NCI-H748 treated with DMSO at 0.1 percent for 48 hours (cell line): ENCODE measurements at regions not wholly inside any gene's neighbourhood (a gene's known extent, or its start where the extent isn't known, plus 50 kb on each side); places are given as distances from the start of the nearest gene placed in this dataset.

Experiments used
- DNase-seq: peaks from one replicate; lab custom pipeline; 2025; lab: John Stamatoyannopoulos, UW

DNA sequence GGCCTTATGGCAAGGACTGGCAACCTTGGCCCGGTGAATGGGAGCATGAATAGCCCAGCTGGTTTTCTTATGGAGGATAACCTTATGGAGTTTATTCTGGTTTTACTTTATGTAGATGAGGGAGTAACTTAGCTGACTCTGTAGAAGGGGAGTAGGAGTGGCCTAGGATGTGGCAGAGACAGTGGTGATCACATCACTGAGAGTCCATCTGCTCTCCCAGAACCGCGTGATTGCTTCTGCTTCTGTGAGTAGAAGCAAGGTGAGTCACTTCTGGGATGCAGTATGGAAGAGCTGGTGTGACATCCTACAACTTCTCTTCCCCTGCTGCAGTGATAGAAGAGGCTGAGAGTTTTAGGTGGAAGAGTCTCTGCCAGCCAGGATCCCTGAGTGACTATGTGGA is 129.2 kb downstream of the RPS24 start:
- DNase-seq = no peak

DNA sequence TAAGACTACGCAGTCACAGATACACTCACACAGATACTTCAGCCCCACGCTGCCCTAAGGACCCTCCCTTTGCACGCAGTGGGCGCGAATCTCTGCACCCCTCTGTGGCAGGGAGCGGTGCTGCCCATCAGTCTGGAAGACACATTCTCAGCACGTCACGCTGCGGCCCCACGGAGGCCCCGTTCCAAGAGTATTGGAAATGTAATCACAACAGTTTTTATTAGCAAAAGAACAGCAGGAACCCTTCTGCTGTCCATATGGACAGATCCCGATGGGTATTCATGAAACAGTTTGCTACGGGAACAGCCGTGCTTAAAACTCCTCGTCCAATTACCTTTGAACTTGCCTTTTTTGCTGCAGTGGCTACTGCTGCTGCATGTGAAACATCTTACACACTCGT is 131.0 kb downstream of the RPS24 start:
- DNase-seq = no peak

DNA sequence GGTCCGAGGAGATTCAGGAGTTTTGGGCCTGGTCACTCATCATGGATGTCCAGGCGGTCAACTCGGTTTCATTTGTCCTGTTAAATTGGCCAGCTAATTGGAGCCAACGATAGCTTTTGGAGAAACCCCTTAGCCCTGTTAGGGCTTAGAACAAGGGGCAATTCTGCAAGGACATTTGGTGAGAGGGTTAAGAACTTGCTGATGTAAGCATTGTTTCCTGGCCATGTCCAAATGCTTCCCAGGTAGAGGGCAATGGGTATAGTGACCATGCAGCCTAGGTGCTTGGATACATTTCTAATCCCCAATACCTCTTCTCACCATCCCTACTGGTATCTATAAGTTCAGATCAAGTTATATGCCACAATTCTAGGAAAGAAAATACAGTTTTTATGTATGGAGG is 131.5 kb downstream of the RPS24 start:
- no peak for DNase-seq

DNA sequence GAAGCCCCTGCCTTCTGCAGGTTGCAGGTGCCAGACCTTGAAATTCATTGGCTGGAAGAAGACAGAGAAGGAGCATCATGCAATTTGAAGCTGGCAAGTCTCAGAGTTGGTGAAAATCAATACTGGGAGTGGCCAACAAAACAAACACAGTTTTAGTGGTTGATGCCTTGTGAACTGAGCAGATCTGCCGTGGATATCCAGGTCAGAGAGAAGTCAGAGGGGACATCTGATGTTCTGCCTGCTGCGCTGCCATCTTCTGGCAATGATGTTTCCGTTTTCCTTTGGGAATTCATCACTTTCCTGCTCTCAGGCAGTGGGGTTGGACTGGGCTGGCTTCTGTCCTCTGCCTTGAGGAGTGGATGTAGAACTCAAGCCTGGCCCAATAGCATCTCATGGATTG is 132.0 kb downstream of the RPS24 start:
- DNase-seq = peak; percentile 35

DNA sequence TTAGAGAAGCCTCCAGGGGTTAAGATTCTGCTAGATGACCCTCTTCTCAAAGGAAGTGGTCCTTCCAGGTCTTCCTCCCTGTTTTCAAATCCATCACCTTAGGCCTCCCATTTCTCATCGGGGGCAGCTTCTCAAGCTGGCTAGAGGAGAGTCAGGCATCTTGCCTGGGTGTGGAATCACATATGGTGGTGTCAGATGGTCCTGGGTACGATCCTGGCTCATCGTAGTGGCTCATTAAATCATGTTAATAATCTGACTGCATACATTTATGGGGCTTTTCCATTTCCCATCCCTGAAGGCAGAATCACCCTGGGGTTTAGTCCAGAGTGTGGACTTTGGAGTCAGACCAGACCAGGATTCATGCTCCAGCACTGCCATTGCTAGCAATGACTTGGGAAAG is 132.6 kb downstream of the RPS24 start:
- no peak for DNase-seq

DNA sequence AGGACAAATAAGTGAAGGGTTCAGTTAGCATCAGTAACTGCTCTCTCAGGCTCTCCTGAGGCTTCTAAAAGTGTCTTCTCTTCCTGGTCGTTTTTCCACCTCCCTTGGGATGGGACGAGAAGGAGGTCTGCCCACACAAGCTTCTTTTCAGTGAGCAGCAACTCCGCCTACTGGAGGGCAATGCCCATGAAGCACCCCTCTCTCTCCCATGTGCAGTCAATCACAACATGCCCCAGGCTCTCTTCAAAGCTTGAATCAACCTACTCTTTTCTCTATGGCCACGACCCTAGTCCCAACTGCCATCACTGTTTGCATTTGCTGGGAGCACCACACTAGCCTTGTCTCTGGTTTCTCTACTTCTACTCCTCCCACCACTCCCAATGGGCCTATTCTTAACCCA is 135.6 kb downstream of the RPS24 start:
- DNase-seq = no peak

DNA sequence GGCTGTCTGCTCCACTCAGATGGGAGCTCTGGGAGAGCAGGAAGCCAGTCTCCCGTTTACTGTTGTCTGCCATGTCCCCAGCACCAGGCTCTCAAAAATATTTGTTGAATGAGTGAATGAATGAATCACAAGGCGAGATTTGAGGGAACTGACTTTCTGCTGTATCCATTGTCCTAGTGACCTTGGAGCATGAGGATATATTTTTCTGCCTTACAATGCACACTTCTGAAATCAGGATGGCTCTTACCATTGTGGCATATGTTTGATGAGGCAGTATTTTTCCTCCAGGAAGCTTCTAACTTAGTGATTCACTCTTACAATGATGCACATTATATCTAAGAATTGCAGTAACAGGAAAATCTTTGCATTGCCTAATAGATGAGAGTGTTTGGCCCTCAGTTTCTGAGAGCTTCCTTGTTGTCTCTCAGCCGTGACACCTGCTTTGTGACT is 136.4 kb downstream of the RPS24 start:
- no peak for DNase-seq

DNA sequence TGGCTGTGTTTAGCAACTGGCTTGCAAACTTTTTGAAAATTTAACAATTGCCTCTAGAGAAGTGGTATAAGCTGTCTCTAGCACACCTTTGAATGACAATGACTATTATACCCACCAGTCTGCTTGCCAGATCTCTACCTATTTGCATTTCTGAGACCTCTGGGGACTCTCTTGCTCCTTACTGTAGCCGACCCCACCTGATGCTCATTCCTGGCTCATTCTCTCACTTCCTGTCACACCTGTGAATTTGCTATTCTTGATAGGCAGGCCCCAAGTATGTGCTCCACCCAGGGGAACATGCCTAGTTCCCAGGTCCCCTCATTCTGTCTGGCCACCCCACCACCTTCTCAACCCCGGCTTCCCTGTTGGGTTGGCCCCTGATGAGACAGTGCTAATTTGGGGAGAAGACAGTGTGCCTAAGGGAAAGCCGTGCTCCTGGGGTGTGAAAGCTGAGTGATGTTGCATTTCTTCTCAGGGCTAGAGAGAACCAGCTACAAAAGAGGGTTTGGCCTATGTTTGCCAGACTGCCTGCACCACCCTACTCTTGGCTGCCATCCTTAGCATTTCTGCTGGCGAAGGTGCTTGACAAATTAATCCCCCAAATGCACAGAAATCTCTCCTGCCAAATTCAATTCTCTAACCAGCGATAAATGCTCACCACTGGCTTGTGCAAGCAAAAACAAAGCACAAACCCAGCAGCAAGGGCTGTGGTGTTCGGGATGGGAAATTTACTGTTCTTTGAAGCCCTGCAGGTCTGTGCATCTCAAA is 138.2 kb downstream of the RPS24 start:
- no peak for DNase-seq

DNA sequence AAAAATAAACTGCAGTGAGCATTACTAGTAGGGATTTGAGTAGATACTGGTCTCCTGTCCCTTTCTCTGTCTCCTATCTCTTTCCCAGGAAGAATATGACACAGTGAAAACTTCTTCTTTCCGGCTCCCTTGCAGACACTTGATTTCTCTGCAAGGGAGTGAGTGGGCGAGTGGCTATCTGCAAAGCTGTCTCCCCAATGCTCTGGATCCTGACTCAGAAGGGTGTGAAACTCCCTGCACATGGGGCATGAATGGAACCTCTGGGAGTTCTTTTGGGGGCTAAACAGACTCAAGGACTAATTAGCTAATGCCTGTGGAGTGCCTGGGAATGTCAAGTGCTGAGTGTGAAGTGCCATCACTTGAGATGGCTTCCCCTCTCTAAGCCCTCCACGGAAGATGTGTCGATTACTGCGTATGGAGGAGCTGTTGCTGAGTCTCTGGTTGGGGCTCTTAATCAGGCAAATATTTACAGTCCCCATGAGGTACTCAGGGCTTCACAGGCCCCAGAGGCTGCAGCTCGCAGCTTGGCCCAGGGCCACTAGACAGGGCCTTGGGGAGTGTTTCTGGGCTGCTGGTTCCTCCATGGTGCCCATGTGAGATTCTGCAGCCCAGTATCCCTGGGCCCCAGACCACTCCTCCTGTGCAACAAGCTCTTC is 139.8 kb downstream of the RPS24 start:
- DNase-seq = no peak

DNA sequence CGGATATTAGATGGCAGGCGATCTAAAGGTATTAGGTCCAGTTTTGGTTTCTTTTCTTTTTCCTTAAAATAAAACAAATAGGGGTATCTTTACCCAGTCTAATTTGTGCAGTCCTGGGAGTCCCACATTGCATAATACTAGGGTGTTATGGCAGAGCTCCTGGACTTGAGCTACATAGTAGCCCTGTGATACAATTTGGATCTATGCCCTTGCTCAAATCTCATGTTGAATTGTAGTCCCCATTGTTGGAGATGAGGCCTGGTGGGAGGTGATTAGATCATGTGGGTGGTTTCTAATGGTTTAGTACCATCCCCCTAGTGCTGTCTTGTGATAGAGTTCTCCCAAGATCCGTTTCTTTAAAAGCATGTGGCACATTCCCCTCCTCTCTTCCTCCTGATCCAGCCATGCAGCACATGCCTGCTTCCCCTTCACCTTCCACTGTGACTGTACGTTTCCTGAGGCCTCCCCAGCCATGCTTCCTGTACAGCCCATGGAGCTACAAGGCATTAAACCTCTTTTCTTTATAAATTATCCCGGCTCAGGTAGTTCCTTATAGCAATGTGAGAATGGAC is 141.9 kb downstream of the RPS24 start:
- no peak for DNase-seq

DNA sequence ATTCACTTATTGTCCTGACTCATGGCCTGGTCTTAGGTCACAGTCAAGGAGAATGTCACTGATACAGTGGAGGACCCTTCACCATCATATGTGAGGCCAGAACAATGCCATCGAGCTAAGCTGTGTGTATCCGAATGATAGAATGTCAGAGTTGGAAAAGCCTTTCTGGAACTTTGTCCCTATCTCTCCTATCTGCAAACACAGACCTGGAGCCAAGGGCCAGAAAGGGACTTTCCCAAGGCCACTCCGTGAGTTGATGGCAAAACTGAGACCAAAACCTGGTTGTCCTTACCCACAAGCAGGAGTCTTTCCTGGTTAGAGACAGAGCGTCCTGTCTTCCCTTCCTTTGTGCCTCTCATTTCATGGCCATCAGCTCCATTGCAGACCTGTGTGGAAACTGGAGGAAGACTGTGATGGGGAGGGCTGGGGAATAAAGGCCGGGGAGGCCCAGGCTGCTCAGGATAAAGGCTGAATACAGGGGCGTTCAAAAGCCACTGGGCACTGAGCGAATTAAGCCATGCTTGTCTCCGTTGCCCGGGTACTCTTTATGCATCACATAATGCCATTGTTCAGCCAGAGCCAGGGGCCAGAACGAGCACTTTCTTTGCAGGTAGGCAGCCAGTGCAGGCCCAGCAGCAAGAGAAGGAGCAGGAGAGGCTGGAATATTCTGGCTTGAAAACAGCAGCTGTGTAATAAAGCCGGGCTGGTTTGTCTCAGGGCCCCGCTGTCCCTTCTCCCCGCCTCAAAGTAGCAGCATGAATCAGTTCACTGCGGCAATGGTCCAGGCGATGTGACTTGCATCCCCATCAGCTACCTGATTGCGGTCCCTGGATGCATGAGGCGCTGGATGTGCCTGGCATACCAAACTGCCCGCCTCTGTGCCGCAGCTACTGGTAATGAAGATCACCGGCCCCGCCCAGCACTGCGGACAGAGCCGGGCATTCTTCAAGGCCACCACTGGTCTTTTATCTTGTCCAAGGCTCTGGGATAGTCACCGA is 143.0 kb downstream of the RPS24 start:
- no peak for DNase-seq

DNA sequence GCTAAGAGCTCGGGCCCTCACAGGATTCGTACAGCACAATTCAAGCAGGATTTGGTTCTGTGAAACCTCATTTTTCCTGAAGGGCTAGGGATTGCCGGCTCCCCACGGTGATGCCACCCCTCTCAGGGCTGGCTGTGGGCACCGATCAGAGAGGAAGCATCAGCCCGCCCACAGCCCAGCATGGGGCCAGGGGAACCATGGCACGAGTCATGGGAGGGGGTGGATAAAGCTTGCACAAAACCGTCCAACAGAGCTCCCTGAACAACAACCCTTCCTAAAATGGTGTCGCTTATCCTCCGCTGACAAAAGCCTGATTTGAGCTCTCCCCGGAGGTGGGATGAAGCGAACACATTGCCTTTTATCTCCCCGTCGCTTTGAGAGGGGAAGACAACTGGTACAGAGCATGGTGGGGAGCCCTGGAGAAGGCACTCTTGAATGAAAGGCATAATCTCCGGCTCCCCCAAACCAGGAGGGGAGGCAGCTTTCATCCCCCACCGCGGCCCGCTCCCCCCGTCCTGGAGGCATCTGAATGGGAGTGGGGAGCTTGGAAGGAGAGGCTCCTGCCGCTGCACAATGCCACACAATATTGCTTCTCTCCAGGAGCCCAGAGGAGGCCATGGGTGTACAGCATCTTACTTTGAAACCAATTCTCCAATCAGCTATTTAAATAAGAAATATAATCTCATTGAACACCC is 144.0 kb downstream of the RPS24 start:
- no peak for DNase-seq

DNA sequence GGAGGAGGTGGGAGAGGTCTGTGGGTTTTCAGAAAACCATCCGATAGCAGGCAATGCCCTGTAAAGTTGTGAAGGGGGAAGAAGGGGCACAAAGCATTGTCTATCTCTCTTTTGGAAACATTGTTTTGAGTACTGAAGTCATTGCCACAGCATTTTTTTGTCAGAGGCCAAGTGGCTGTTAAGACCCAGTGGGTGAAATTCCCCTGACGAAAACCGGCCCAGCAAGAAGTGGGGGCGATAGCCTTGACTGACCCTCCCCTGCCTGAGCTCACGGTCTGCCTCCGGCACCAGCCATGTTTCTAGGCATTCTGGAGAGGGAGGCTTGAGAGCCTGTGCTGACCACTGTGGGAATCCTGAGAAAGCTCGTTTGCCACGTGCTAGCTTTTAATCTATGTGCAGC is 144.7 kb downstream of the RPS24 start:
- no peak for DNase-seq

DNA sequence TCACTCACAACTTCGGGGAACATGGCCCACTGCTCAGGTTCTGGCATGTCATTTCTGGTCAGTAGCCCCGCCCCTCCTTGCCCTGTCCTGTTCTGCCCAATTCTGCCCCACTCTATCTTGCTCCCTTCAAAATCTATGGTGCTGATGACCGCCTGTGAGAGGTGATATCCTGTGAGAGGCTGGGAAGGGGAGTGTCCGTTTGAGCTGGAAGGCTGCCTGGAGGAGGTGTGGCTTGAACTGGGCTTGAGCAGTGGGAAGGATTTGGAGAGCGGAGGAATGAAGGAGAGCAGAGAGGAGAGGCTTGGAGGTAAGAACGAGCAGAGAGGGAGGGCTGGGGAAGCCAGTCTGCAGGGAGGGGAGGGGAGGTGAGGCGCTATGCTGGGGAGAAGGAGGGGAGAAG is 145.3 kb downstream of the RPS24 start:
- DNase-seq = no peak

DNA sequence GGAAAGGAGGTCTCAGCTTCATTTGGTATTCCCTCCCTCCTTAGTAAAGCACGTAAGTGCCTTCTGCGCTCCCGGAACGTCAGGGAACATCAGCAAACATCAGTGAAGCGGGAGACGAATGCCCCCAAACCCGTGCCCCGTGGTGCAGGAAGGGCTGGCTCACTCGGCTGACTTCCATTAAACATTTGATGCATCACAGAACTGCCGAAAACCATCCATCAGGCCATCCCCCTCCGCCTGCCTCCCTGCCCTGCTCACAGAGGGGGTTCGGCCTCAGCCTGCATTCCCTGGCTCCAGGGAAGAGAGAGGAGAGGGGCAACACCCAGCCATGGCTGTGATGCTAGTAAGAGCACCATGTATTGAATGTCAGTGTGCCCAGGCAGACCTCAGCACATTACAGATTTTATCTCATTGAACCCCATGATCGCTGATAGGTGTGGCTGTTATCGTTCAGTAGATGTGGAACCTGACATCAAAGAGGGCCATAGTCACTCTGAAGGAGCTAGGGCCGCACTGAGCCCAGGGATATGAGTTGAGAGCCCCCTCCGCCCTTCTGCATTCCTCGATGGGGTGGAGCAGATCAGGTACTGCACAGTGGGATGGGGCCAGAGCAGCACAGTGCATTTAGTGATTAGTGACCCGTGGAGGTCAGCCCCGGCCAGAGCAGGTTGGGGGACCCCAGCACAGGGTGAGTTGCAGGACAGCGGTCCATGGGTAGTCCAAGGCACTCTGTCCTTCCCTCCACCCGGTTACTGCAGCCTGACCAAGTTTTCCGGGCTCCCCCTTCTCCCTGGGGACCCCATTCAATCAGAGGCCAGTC is 146.4 kb downstream of the RPS24 start:
- DNase-seq = no peak

DNA sequence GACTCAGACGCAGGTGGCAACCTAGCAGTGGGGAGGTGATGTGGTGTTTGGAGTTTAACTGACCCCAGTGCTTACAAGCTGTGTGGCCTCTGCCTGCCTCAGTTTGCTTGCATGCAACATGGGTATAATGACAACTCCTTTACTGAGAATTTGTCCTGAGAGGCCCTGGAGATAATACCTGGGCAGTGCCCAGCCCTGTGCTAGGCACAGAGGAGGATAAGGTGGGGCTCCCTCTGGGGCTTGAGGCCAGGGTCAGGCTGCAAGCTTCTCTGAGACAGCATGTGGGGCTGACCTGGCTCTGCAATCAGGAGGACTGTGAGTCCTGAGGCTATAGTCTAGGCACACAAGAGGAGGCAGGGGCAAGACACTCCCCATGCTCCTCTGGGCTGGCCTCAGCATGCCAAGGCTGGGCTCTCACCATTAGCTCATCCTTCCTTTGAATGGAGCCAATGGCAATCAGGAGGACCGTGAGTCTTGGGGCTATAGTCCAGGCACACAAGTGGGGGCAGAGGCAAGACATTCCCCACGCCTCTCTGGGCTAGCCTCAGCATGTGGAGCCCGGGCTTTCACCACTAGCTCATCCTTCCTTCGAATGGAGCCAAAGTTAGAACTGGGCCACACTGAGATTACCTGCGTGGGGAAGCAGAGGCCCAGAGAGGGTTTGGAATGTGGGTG is 147.9 kb downstream of the RPS24 start:
- no peak for DNase-seq

DNA sequence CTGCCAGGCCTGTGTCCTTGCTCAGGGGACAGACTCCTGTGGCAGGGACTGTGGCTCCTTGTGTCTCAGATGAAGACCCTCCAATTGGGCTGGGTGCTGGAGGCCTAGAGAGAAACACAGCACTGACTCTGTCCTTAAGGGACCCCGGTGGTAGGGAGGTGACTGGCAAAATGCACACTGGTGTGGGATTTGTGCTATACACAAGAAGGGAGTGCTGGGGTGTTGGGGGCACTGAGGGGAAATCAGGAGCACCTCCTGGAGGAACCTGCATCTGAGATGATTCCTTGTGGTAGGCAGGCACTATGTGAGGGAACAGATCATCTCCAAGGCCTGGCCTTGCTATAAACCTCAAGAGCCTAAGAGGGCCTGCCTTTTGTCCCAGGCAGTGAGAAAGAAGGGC is 149.2 kb downstream of the RPS24 start:
- DNase-seq = no peak

DNA sequence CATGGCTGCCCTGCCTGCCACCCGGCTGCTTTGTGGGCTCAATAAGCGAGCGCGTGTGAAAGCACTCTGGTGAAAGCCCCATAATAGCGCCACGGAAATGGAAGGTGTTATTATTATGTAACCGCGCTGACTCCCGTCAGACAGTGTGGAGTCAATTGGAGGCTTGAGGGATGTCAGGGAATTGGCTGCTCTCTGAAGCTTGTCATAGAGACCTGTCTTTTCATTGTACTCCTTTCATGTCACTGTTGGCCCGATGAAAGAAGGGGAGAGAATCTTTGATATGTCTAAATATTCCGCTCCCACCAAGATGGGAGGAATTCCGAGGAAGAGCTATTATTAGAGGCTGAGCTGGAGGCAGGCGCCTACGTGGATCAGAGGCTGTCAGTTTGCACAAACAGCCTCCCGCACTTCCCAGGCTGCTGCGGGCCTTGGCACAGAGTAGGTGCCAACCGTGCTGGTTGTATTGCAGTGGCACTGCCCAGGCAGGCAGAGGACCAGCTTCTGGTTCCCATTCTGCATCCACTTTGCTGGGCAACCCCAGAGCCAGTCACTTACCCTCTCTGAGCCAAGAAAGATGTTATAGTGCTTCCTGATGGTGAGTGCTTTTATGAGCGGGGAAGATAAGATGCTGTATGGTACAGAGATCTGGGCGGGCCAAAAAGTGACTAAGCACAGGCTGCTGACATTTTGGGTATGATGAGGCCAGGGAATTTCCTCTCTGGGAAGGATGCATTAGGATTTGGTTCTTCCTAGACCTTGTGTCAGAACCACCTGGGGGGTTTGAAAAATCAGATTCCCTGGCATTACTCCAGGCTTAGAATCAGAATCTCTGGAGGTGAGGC is 151.4 kb downstream of the RPS24 start:
- no peak for DNase-seq

DNA sequence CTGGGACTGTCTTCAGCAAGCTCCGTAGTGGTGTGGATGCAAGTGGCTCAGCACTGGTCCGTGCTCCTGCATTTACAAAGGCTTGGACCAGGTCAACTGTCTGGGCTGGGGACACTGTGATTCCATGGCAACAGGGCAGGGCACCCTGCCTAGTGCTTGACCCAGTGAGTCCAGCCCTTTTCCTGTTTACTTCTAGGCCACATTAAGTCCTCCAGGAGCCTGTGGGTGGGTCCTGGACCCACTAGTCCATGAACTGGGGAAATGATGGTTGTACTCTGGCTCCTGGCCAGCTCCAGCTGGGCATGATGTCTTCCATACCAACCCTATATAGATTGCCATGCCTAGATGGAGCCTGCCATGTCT is 152.0 kb downstream of the RPS24 start:
- peak; percentile 22 for DNase-seq
